Activated CD4-positive, alpha-beta T cell treated with anti-CD3 and anti-CD28 coated beads for 4 hours (primary cell): ENCODE measurements at regions not wholly inside any gene's neighbourhood (a gene's known extent, or its start where the extent isn't known, plus 50 kb on each side); places are given as distances from the start of the nearest gene placed in this dataset.
A peak's percentile ranks its signal among the peaks of the same experiment; 100 is the strongest.

Experiments used
- DNase-seq, 2 donors: peaks; one replicate each; pipeline ENCODE4 v3.0.0-alpha.2; 2020

DNA sequence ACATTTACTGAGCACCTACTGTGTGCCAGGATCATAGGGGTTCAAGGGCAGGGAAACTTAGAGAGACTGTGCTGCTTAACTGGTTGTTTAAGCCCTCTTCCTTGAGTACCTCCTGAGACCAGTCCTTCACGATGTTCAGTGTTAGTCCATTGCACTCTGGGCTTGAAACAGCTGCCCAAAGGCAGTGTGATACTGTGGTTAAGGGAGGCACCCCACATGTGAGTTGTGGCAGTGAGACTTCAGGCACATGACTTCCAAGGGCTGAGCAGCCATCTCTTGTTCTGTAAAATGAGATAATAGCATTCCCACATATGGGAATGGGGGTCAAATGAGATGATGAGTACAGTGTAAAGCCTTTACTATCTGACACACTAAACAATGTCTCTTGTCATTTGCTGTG, 75.1 kb downstream of the LINGO1 start:
- DNase-seq: no peak

DNA sequence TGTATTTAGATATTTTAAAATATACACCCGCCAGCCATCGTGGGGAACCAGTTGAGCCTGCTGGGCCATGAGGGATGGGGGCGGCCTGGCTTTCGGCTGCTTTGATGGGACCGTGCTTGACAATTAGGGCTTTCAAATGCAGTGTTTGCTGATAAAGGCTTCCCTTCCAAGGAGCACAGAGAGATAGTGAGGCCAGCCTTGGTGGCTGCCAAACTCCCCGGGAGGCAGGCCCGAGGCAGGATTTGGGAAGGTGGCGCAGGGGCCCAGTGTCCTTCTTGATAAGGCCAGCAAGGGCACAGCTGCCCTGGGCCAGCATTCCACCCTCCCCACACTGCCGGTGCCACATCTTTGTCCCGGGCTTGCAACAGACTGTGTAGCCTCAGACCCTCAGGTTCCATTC, 75.6 kb downstream of the LINGO1 start:
- DNase-seq: no peak

DNA sequence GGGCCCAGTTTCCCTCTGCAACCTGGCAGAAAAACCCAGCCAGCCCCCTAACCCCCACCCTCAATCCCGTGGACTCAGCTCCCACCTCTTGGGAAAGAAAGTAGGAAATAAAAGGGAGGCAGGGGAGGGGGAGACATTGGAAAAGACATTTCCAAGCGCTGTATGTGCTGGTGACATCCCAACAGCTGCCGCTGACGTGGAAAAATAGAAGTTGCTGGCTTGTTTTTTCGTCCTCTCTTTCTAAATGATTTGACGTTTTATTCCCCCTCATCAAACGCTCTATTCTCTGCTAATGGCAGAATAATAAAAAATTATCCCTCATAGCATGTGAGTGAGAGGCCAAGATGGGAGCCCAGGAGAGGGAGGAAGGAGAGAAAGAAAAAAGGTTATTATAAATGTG, 76.1 kb downstream of the LINGO1 start:
- DNase-seq: no peak

DNA sequence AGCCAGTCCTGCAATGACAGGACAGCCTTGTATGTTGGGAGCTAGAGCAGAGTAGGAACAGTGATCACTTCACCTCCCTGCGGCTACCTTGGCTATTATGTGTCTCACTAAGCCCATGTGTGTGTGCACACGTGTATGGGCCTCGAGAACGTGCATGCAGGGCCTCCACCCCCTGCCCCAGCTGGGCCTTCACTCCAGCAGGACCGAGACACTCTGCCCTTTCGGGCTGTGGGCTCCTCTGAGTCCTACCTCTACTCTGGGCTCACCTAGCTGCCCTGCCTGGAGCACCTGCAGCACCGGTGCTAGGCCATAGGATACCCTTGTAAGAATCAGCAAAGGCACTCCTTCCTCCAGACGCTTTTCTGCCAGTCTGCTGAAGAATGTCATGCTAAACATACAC, 77.5 kb downstream of the LINGO1 start:
- DNase-seq: no peak

DNA sequence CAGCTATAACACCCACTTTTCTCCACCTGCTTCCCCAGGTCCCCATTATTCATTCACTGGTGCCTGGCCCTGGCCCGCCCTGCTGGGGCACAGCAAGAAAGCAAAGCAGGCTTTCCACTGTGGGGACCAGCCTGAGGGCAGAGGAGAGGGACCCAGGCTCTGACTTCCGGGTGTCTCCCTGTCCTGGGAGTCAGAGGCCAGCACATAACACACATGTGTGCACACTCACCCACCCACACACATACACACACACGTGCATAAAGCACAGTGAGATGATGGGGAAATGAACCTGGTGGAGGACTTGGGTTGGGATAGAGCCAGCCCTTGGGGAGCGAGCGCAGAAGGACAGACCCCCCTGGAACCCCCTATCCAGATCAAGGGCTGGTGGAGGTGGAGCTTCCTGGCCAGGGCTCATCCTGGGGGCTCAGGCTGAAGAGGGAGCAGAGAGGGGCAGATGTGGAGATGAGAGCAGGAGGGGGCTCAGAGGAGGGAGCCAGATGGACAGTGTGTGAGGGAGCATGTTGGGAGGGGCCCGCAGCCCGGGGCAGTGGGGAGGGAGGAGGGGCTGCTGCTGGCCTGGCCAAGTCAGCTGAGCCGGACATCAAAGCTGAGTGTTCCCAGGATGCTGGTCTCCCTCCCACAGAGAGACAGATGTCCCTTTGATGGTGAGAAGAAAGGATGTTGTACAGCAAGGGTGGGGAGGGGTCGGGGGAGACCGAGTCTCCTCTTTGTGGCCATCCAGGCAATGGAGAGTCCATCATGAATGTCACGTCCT, 78.2 kb downstream of the LINGO1 start:
- no peak for DNase-seq

DNA sequence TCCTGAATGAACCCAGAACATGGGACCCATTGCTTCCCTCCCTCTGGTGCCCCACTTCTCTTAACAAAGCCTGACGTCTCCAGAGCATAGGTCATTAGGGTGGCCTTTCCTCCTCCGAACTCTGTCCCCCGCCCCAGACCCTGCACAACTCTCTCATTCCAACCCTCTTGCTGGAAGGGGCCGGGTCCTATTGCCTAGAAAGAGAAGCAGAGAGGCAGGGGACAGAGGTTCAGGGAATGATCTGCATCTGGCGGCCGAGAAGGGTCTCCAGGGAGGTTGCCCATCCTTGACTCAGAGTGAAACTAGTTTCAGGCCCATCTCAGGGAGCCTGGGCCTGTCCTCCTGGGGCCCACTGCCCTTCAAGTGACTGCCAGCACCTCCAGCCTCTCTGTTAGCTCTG, 79.0 kb downstream of the LINGO1 start:
- DNase-seq: no peak

DNA sequence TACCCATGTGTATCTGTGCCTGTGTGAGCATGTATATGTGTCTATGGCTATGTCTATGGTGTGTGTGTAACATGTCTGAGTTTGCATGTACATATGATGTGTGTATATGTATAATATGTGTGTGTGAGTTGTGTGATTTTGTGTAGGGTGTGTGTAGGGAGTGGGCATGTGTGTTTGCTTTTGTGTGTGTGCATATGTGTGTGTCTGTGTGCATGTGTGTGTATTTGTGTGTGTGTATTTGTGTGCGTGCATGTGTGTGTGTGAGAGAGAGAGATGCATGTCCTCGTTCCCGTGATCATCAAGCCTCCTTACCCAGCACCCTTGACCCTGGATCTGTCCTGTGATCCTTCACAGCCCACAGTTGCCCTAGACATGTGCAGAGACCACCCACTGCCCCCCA, 79.5 kb downstream of the LINGO1 start:
- DNase-seq: no peak

DNA sequence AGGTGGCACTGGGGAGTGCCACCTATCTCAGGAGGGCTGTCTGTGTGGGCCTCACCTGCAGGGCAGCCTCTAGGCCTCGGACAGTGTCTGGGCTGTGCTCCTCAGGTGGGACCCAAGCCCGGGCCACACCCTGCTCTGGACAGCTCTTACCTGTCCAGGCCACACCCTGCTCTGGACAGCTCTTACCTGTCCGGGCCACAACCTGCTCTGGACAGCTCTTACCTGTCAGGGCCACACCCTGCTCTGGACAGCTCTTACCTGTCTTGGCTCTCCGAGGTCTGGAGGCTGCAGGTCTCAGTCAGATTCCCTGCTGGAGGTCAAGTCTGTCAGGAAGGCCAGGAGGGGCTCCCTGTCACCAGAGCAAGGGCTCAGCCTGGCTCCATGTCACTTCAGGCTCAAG, 80.6 kb downstream of the LINGO1 start:
- no peak for DNase-seq

DNA sequence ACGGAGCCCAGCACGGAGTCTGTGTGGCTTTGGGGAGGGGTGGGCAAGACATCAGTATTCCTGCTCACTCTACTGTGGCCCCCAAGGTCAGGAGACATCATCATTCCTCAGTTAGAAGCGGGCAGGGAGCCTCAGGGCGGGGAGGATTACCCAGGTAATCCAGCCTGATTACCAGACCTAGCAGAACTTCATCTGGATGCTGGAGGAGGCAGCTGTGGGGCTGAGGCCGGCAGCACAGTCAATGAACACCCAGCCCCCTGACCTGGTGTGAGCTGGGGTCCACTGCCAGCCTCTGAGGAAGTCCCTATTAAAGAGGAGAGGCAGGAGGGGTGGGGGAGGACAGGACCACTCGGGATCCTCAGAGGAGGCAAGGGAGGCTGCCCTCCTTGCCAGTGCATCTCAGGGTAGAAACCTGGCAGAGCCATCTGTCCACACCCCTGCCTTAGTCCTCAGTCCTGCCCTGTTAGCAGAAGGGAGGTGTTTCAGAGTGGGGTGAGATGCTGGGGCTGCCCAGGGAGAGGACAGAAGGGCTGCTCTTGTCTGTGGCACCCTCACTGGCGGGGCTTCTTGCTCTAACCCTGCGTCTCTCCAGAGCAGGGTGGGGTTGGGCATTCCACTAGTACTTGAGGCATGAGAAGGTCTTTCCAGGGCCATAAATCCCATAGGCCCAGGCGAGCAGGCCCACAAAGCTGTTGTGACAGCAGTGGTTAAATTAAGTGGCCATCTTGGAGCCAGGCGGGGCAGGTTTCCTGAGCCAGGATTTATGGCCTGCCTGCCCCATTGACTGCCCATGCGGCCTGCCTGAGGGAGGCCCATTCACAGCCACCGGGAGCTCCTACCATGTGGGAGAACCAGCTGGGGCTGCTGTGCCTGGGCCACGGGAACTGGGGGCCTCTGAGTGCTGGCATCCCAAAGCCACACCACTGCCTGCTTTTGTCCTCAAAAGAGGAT, 82.1 kb downstream of the LINGO1 start:
- no peak for DNase-seq

DNA sequence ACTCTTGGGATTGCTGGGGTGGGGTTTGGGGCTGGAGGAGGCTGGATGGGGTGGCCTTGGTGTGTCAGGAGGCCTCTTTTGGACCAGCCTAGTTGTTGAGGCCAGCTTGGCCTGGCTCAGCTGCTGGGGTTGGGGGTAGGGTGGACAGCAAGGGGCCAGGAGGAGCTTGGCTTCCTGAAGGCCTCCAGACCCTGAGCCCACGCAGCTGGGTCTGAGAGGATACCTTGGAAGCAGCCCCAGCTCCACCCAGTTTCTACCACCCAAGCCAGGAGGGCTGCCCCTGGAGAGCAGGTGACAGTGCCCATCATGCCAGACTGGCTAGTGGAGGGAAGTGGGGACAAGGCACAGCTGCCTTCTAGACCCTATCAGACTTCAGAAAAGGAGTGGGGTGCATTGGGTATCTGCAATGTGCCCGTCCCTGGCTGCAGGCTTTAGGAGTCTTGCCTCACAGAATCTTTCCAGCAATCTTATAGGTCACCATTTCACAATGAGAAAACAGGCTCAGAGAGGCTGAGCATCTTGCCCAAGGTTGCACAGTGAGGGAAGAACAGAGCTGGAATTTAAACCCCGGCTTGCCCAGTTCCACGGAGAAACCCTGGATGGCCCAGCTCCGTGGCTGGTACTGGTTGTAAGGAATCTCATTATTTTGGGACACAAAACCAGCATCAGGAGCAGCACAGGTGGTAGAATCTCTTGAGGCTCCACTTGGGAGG, 83.0 kb downstream of the LINGO1 start:
- no peak for DNase-seq

DNA sequence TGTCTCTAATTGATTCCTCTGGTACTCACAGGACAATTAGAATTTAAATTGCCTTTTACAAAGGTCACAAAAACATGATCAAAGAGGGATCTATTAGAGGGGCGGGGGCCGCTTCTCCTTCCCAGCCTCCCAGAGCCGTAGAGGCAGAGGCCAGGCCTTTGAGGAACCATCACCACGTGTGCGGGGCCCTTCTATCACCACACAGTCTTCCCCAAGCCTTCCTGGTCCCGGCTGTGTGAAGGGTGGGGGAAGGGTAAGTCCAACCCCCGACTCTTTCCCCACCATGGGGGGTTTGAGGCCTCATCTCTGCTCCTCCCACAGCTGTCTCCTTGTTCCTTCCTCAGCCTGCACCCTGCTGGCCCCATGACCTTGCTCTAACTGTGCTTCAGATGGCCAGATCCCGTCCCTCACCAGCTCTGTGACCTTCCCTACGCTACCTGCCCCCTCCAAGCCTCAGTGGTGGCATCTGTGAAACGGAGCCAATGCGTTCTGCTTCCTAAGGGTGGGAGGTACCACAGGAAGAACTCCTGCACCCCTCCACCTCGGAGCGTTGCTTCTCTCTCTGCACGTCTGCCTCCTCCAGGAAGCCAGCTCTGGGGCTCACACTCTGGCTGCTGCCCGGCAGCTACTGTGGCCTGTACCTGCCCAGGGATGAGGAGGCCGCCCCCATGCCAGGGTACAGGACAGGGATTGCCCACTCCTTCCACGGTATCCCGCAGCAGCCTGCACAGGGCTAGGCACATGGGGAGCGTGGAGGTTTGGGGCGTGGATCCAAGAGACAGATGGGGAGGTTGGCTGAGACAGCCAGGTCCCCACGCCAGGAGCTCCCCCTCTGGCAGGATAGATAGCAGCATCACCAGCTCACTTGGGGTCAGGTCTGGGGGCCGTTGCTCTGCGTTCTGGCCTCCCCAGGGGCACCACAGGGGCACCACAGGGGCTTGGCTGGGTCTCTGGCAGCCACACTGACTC, 83.8 kb downstream of the LINGO1 start:
- no peak for DNase-seq

DNA sequence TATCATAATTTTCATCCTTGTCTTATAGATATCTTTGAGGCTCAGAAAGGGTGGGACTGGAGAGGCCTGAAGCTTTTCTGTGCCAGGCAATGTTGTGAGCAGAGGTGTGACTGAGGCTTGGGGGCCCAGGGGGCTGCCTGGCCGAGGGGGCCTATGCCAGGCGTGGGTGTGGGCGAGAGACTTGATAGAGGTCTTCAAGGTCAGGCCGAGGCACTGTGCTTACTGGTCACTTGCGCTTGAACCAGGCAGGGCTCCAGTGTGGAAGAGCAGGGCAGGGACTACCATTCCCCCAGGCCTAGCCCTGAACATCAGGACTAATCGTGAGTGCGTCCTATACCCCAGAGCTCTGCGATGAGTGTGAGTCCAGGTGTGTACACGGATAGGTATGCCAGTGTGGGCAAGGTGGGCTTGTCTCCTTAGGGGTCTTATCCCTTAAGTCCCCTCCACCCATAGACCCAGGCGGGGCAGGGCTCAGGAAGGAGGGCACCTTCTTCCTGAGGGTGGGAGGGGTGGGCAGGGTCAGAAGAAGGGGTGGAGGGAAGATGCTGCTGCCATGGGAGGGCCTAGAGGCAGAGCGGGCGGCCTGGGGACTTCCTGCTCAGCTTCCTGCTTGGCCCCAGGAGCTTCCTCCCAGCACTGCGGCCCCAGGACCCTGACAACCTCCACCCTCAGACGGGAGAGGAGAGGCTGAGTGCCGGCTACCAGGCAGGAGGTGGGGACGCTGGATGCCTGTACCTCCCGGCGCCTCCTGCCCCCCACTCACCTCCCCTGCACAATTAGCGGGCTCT, 84.7 kb downstream of the LINGO1 start:
- DNase-seq: no peak

DNA sequence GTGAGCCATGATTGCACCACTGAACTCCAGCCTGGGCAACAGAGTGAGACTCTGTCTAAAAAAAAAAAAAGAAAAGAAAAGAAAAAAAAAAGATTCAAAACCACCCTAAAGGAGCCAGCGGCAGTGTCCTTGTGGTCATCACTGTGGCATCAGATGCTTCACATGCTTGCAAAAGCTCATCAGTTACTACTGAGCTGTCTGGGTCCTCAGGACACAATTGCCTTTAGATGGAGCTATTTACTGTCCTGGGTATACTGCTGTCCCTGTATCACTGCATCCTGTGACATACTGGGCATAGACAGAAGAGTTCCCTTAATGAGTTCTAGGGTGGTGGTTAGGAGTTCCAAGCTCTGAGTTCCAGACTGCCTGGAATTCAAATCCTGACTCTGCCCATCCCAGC, 85.8 kb downstream of the LINGO1 start:
- no peak for DNase-seq

DNA sequence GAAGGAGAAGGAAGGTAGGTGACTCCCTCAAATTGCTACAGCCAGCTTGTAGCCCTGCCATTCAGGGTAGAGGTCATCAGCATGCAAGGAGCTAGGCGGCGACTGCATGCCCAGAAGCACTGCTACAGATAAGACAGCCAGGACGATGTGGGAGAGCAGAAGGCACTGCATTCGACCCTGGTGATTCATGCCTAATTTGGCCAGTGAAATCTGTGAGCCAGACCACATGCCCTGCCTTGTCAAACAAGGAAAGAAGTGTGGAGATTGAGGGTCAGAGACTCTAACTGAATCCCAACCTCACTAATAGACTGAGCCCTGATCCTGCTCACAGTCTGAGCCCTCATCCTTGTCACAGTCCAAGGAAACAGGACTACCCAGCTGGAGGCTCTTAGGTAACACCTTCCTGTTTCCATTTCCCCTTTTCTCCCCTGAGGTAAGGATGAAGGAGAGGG, 86.6 kb downstream of the LINGO1 start:
- DNase-seq: no peak

DNA sequence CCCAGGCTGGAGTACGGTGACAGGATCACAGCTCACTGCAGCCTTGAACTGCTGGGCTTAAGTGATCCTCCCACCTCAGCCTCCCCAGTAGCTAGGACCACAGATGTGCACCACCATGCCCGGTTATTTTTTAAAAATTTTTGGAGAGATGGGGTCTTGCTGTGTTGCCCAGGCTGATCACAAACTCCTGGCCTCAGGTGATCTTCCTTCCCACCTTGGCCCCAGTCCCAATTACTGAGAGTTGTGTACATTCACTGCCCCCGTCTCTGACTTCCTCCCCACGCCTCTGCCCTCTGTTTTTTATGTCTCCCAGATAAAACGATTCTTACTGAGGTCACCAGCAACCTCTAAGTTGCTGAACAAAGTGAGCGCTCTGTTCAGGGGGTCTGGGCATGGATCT, 87.7 kb downstream of the LINGO1 start:
- DNase-seq: no peak

DNA sequence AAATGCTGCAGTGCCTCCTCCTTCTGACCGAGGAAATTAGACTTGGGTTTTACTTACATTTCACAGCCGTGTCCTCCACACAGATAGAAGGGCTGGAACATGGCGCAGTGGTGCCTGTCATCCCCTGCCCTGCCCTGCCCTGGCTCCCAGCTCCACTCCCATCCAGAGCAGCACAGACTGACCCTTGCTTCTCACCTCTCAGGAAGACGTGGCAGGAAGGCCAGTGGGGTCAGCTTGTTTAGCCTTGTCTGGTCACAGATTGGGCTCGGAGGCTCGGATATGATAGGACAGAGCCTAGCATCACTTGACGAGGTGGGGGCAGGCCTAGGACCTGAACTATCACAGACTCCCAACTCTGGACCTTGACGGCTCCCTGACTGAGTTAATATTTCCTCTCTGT, 88.5 kb downstream of the LINGO1 start:
- no peak for DNase-seq

DNA sequence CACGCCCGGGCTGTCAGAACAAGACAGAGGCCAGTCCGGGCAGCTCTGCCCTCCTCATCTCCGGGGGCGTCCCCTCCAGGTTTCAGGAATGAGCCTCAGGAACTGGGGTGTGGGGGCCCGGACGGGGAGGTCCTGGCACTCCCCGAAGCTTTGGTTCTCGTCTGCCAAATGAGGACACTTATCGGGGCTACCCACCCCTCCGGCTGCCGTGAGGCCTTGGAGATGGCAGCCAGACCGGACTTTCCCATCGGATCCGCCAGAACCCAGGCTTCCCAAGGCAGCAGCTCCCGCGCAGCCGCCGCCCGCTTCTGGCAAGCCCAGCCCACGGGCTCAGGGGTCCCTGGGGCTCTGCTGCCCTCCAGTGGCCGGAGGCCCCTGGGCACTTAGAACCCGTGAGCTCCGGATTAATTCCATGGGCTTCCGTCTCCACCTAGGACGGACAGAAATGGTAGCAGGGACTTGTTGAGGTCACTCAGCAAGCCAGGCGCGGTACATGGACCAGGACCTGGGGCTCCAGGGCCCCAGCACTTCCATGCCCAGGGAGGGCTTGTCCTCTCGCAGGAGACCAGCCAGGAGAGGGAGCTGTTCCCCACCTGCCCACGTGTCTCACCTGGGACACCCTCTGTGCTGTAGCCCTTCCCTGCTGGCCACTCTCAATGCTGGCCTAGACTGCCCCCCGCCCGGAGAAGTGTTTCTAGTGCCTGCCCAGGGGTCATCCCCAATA, 89.4 kb downstream of the LINGO1 start:
- peak; percentile 69 for DNase-seq

DNA sequence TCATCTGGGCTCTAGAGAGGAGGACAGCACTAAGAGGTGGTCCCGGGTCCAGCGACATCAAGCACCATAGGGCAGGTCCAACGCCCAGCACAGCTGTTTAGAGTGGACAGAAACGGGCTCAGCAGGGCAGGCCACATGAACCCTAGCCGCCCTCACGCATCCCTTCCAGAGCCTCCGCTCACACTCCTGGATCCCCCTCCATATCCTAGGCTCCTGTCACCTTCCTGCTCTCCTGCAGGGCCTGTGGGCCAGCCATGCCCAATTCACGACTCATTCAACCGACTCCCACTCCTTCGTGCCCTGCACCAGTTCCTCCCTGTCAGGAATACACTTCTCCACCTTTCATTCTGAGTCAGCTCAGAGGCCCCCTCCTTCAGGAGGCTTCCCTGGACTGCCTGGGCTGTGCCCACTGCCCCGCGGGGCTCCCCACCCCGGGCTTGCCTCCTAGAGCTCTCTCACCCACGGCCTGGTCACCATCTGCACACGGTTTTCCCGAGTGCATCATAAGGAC, 90.2 kb downstream of the LINGO1 start:
- no peak for DNase-seq

DNA sequence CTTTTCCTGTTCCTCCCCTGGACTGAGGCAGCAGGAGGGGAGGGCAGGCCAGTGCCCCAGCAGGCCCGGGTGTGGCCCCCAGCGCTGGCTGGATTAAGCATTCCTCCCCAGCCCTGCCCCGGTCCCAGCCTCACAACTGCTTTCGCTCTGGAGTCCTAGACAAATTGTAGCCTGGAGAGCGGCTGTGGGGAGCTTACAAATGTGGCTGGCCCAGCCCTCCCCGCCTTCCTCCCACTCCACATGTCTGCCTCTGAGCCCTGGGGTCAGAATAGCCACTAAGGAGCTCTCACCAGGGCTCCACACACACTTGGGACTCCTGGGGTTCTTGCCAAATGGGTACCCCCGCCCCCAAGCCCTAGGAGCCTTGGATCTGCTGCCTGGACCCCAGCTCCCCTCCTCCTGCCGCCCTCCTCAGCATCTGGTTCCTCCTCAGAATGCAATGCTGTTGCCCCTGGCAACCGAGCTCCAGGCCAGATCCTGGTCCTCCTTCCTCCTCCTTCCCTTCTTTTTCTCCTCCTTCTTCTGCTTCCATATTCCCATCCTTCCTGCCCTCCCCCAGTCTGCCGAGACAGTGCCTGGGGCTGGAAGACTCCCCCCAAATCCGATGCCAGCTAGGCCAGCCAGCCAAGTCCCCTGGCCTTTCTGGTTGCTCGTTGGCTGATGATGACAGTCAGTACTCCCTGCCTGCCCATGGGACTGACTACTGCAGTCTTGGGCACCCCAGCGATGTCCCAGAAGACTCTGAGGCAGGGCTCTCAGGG, 91.1 kb downstream of the LINGO1 start:
- DNase-seq: no peak
